GM21367 (cell line): ENCODE measurements at regions not wholly inside any gene's neighbourhood (a gene's known extent, or its start where the extent isn't known, plus 50 kb on each side); places are given as distances from the start of the nearest gene placed in this dataset.
"Not testable (repeated sequence)": the region's sequence is repeated elsewhere in the genome, so short reads cannot be mapped to it uniquely, and the experiment has no call there.

Experiments used
- ATAC-seq: cut with Tn5 transposase; IDR thresholded peaks from one replicate; pipeline ENCODE4 v1.9.1; 2021; ENCODE audit not compliant: unreplicated experiment

DNA sequence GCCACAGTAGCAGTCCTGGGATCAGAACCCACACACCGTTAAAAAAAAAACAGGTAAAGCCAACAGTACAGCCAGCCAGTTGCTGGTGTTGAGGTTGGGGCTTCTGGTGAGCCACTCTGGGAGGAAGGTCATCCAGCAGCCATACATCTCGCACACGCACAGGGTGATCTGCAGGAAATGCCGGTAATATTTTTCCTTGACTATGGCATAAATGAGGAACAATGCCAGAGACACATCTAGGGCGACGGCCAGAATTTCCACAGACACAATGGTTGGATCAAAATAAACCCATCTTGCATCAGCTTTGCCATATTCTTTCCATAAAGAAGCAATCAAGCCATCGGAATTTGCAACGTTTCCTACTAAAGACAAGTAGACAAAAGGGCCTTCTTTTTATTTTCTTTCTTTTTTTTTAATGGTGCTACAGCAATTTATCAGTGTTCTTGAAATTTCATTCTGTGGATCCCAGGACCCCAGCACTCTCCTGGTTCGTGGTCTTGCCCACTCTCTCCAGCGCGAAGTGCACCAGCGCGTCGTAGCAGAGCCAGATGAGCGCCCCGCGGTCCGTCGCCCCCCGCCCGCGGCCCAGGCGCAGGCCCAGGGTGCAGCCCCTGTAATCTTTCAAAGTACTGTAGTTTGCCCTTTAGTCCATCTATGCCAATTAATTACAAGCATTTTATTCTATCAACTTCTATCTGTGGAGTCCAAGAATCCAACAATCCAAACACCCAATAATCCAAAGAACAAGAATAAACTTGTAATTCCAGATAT is 861.0 kb downstream of the CDH11 start:
- not testable (repeated sequence) for ATAC-seq

GRCh38 chr16:64254443-64255367 is 867.2 kb downstream of the CDH11 start:
- no peak for ATAC-seq

DNA sequence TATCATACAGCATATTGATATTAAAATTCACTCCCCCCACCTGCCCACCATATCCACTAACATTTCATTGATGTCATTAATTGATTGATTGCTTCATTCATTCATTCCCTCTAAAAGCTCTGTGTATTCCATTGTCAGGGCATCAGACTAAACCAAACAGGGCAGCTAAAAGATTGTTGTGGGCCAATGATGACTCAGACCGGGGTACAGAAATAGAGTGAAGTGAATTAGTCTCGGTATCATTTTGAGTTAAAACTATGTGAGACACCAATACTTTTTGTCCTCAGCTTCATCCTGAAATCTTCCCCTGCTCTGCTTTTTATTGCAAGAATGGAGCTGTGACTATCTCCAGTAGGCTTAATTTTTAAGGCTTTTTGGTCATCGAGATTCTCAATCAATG is 868.3 kb downstream of the CDH11 start:
- ATAC-seq, result no peak

- no peak for ATAC-seq
These were observed 868.8 kb downstream of the CDH11 start for GRCh38 chr16:64253096-64253495.

DNA sequence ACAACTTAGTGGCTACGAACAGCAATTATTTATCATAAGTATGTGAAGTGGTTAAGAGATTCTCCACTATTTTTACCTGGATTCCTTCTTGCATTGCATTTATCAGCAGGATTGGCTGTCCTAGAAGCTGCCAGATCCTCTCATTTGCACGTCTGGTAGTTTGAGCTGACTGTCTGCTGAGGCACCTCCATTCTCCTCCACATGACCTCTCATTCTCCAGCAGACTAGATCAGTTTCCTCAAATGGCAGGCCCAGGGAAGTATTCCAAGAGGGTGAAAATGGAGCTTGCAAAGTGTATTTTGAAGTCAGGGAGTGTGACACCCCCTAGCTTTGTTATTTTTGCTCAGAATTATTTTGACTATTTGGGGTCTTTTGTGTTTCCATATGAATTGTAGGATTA is 870.1 kb downstream of the CDH11 start:
- no peak for ATAC-seq

DNA sequence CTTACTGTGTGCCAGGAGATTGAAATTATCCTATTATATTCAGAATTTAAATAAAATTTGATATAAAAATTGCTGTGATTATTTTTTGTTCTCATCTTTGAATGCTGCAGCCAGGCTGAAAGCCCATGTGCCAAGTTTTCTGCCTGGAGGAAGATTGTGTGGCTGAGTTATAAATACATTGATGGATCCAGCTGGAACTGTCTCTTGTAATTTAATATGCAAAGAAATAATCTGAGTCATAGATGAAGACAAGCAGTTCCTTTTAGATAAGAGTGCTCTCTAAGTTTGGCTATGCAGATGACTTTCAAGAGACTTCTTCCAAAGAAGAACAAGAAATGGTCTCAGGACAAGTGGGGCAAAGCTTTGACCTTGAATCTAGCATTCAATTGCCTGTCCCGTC is 871.0 kb downstream of the CDH11 start:
- no peak for ATAC-seq

DNA sequence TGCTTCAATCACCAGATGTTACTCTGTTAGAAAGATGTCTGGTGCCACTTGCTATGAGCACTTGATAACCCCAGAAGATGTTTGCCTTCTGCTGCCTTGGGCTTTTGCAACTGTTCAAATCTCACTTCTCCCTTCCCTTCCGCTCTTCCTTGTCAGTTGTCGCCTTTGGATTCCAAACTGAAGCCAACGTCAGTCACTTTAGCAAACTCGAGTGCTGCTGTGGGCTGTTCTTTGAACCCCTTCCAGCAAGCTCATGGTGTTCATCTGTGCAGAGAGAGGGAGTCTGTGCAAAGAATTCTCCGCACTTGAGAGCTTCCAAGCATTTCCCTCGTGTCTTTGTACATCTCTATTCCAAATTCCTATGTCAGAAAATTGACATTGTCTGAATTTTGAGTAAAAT is 879.4 kb downstream of the CDH11 start:
- ATAC-seq, result no peak

GRCh38 chr16:64240586-64240985 is 881.3 kb downstream of the CDH11 start:
- no peak for ATAC-seq

DNA sequence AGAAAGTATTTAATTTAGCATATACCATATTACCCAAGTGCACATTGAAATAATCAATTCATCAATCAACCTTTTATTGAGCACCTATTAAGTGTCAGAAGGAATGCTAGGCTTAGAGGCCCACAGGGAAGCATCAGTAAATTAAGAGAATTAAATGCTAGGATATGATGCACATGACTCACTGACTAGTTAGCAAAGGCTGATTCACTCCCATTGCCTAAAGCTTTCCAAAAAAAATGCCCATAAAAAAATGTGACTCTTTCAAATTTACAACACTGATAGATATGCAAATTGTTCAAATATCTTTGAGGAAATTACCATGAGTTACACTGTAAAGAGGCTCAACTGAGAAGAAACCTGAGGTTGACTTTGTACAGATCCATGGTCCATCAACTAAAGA is 883.3 kb downstream of the CDH11 start:
- no peak for ATAC-seq

GRCh38 chr16:64236316-64236715 is 885.5 kb downstream of the CDH11 start:
- no peak for ATAC-seq

- no peak for ATAC-seq
These were observed 887.7 kb downstream of the CDH11 start for GRCh38 chr16:64234200-64234599.

DNA sequence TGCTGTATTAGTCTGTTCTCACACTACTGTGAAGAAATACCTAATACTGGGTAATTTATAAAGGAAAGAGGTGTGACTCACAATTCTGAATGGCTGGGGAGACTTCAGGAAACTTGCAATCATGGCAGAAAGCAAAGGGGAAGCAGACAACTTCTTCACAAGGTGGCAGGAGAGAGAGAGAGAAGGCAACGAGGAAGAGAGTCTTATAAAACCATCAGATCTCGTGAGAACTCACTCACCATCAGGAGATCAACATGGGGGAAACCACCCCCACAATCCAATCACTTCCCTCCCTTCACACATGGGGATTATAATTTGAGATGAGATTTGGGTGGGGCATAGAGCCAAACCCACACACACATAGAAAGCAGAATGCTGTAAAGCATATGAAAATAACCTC is 896.2 kb downstream of the CDH11 start:
- ATAC-seq, result no peak

DNA sequence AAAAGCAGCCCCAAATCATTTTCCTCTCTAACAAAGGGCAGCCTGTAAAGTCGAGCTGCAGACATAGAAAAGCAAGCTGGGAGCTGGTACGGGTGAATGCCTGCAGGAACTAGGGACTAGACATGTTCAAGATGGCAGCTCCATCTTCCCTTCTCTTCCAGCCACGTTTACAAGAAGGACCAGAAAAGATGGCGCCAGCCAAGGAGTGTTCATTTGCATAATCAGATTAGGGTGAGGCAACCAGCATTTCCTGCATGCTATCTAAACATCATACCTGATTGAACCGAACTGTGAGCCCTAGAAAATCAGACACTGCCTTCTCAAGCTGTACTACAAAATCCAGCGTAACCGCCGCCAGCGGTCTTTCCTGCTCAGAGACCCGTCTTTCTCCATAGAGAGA is 896.8 kb downstream of the CDH11 start:
- ATAC-seq, result no peak

DNA sequence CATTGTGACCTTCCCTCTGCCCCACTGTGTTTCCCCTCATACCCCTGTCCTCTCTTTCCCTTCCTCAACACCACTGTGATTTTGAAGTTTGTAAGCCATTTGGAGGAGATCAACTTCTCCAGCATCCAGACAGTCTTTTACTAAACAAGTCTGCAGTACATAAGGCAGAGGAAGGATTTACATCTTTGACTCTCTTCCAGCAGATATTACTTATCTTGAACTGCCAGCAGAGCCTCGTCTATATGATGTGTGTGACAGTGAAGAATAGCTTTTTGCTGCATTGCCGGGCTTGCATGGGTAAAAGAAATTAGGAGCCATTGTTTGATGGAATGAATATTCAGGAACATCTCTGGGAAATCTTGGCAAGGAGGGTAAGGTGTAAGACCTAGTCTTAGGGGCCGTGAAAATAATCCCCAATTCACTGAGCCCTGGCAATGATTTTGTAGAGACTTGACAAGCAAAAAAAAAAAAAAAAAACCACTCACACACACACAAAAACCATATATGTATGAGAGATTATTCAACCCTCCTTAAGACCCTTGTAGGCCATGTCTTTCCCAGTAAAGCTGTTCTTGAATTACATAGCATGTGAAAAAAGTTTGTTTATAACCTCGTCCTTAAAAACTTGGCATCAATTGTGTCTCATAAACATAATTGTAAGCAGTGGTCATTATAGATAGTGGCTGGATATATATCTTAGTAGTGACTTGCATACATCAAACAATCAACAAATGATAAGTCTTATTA is 903.9 kb downstream of the CDH11 start:
- no peak for ATAC-seq

GRCh38 chr16:64215730-64216129 is 906.1 kb downstream of the CDH11 start:
- ATAC-seq, result no peak

GRCh38 chr16:64211331-64211730 is 910.5 kb downstream of the CDH11 start:
- no peak for ATAC-seq

DNA sequence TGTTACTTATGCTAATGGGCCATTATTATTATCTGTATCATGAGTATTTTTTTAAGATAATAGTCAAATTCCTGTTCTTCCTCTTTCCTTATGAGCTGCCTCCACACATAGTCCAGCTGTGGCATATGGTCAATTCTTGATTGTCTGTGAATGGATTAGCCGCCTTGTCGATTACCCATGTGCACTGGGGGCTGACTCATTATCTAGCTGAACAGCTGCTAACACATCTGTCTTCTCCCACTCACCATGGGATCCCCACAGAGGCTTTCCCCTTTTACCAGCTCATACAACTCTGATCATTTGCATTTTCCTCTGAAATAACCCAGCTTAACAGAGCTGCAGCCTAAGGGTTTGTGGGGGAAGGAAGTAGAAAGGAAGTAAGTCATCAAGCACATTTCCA is 915.0 kb downstream of the CDH11 start:
- no peak for ATAC-seq

DNA sequence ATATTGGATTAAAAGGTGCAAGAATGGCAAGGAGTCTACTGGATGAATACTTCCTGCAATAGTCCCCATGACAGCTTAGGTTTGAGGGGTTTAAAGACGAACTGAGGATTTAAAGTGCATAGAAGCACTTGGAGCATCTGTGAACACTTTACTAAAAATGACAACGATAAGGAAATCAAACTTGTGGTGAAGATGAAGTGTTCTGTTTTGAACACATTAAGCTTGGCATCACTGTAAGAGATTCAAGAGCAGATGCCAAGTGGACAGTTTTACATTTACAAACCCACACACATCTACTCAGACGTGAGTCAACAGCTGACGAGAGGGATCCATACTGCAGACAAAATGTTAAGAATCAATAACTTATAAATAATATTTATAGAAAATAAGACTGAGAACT is 918.7 kb downstream of the CDH11 start:
- ATAC-seq, result no peak

GRCh38 chr16:64202571-64202970 is 919.3 kb downstream of the CDH11 start:
- ATAC-seq, result no peak

DNA sequence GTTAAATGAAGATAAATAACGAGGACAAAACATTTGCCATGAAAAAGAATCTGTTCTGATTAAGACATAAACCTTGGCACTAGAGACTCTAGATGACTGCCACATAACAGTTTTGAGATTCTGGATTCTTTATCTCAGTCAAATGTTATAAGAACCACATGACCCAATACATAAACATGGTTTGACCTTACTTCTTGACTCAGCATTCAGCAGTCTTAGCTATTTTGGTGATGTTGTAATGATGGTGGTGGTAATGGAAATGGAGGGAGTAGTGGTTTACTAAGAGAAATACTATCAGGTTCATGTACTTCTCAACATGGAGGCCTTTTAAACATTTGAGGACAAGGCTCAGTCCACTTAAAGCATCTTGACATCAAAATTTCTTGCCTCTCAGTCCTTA is 925.4 kb downstream of the CDH11 start:
- ATAC-seq, result no peak

DNA sequence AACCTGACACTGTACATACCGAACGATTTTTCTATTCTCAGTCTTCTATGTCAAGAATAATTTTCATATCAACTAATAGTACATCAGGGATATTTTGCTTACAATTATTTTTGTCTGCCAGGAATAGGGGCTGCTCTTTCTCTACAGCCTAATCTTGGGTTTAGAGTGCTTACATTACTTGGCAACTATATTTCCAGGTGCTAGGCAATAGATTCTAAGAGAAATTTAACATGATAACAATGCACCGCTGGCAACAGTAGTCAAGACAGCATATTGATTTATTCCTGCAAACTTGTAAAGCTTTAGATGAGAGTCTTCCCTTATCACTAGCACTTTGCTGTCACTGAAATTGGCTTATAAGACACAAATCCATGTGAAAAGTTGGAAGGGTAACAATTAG is 935.9 kb downstream of the CDH11 start:
- ATAC-seq, result no peak

- no peak for ATAC-seq
These were observed 937.7 kb downstream of the CDH11 start for GRCh38 chr16:64184156-64184555.
